ENCODE measurements at regions not wholly inside any gene's neighbourhood (a gene's known extent, or its start where the extent isn't known, plus 50 kb on each side); places are given as distances from the start of the nearest gene placed in this dataset.

GRCh38 chr4:74527049-74527448 lies 82.1 kb downstream of the AREG start:
- no peak overlapping the region for H3K4me3 ChIP-seq (ENCODE audit: control insufficient read depth in 2 of 3, extremely low read depth in 1 of 3, insufficient read depth in 2 of 3, low read depth in 1 of 3, low read length in 3 of 3)
- H3K27me3 ChIP-seq (ENCODE audit: control insufficient read depth, extremely low read depth, insufficient read depth, low read length): no peaks in the 10 kb centered on the region
- no peaks in the 10 kb centered on the region for H3K79me2 ChIP-seq (ENCODE audit: control insufficient read depth, insufficient read depth, low read length)
- dilution Hi-C loops (cut with MboI; ENCODE audit: extremely low pct_ligation_motif_present, low sequenced_read_pairs): no loop called here
- no peak overlapping the region for H2AFZ ChIP-seq (ENCODE audit: control insufficient read depth, low read length)
- peaks cover 1% of the 10 kb centered on the region for H3K4me1 ChIP-seq (ENCODE audit: control insufficient read depth, extremely low read depth, insufficient read depth, low read length)
- FAIRE-seq (no peak), DNase-seq (ENCODE audit: low read depth, low spot score) (no peak)
- H3K9me1 ChIP-seq (ENCODE audit: control insufficient read depth, extremely low read depth, insufficient read depth, low read length): no peaks in the 10 kb centered on the region
- no peak overlapping the region for H3K27ac ChIP-seq (ENCODE audit: control insufficient read depth, insufficient read depth, low read length)
- no peaks in the 10 kb centered on the region for H3K36me3 ChIP-seq (ENCODE audit: control insufficient read depth in 2 of 2, extremely low read depth in 1 of 2, insufficient read depth in 2 of 2, low read length in 2 of 2)
- H3K9ac ChIP-seq (ENCODE audit: control insufficient read depth, extremely low read depth, insufficient read depth, low read length): no peak overlapping the region
- TF ChIP-seq CTCF (optimal IDR thresholded peaks at IDR 0.05 in 1 of 3, IDR thresholded peaks at IDR 0.05 in 1 of 3, conservative IDR thresholded peaks at IDR 0.05 in 1 of 3; ENCODE audit: extremely low read depth in 1 of 3, insufficient read depth in 2 of 3, low read length in 3 of 3): no peak
- no peak for TF ChIP-seq EZH2 (IDR thresholded peaks at IDR 0.05; ENCODE audit: low read length)
- no peaks in the 10 kb centered on the region for H4K20me1 ChIP-seq (ENCODE audit: control insufficient read depth, extremely low read depth, insufficient read depth, low read length)
- H3K9me3 ChIP-seq (ENCODE audit: control insufficient read depth, low read depth, low read length): no peaks in the 10 kb centered on the region
- H3K4me2 ChIP-seq (ENCODE audit: control insufficient read depth, extremely low read depth, insufficient read depth, low read depth, low read length): no peak overlapping the region

GRCh38 chr4:74528178-74528577 lies 83.2 kb downstream of the AREG start:
- Histone ChIP-seq H3K79me2 (ENCODE audit: control insufficient read depth, insufficient read depth, low read length) (no peaks in the 10 kb centered on the region), H3K4me1 (ENCODE audit: control insufficient read depth, extremely low read depth, insufficient read depth, low read length) (peaks cover 6% of the 10 kb centered on the region), H2AFZ (ENCODE audit: control insufficient read depth, low read length) (no peak overlapping the region), H3K36me3 (ENCODE audit: control insufficient read depth in 2 of 2, extremely low read depth in 1 of 2, insufficient read depth in 2 of 2, low read length in 2 of 2) (no peaks in the 10 kb centered on the region), H3K9ac (ENCODE audit: control insufficient read depth, extremely low read depth, insufficient read depth, low read length) (no peak overlapping the region), H3K27me3 (ENCODE audit: control insufficient read depth, extremely low read depth, insufficient read depth, low read length) (no peaks in the 10 kb centered on the region), H3K27ac (ENCODE audit: control insufficient read depth, insufficient read depth, low read length) (no peak overlapping the region), H3K4me3 (ENCODE audit: control insufficient read depth in 2 of 3, extremely low read depth in 1 of 3, insufficient read depth in 2 of 3, low read depth in 1 of 3, low read length in 3 of 3) (no peak overlapping the region), H4K20me1 (ENCODE audit: control insufficient read depth, extremely low read depth, insufficient read depth, low read length) (no peaks in the 10 kb centered on the region), H3K9me1 (ENCODE audit: control insufficient read depth, extremely low read depth, insufficient read depth, low read length) (no peaks in the 10 kb centered on the region), H3K4me2 (ENCODE audit: control insufficient read depth, extremely low read depth, insufficient read depth, low read depth, low read length) (no peak overlapping the region), H3K9me3 (ENCODE audit: control insufficient read depth, low read depth, low read length) (no peaks in the 10 kb centered on the region)
- FAIRE-seq: no peak
- TF ChIP-seq EZH2 (IDR thresholded peaks at IDR 0.05; ENCODE audit: low read length) (no peak), CTCF (optimal IDR thresholded peaks at IDR 0.05 in 1 of 3, IDR thresholded peaks at IDR 0.05 in 1 of 3, conservative IDR thresholded peaks at IDR 0.05 in 1 of 3; ENCODE audit: extremely low read depth in 1 of 3, insufficient read depth in 2 of 3, low read length in 3 of 3) (no peak)
- DNase-seq (ENCODE audit: low read depth, low spot score): no peak
- dilution Hi-C loops (cut with MboI; ENCODE audit: extremely low pct_ligation_motif_present, low sequenced_read_pairs): no loop called here
